Esophagus muscularis mucosa (tissue), 4 donors: ENCODE measurements at regions not wholly inside any gene's neighbourhood (a gene's known extent, or its start where the extent isn't known, plus 50 kb on each side); places are given as distances from the start of the nearest gene placed in this dataset.

ENCODE experiments used
- DNase-seq: peaks from one replicate; pipeline ENCODE4 v3.0.0-alpha.2; 2017; ENCODE audit errors: extremely low spot score
- H3K27ac ChIP-seq, 4 donors: fragments of 200-600 bp; sonication (generic); replicated peaks in 1 of 4; 1 replicate in 3 of 4; 2 replicates in 1 of 4; pipeline ENCODE4 v1.5.1; 2016 to 2019; ENCODE audit warnings: mild to moderate bottlenecking in 1 of 4
- H3K27me3 ChIP-seq, 4 donors: fragments of 200-600 bp; sonication (generic); one replicate each; pipeline versions ENCODE4 v1.5.1 to v1.6.0; 2016 to 2019
- H3K36me3 ChIP-seq, 4 donors: fragments of 200-600 bp; sonication (generic); one replicate each; pipeline ENCODE4 v1.5.1; 2016 to 2019
- H3K4me1 ChIP-seq, 4 donors: fragments of 200-600 bp; sonication (generic); one replicate each; pipeline ENCODE4 v1.5.1; 2016 to 2019
- H3K4me3 ChIP-seq, 4 donors: fragments of 200-600 bp; sonication (generic); 1 replicate in 2 of 4; 2 replicates in 2 of 4; pipeline ENCODE4 v1.5.1; 2016 to 2019; ENCODE audit warnings: mild to moderate bottlenecking in 4 of 4, moderate library complexity in 1 of 4
- H3K9me3 ChIP-seq, 4 donors: fragments of 200-600 bp; sonication (generic); 1 replicate in 3 of 4; 2 replicates in 1 of 4; pipeline ENCODE4 v1.5.1; 2016 to 2019
- CTCF ChIP-seq, 3 experiments: fragments of 200-600 bp in 2 of 3; fragments of 450-650 bp in 1 of 3; sonication (generic) in 2 of 3; IDR thresholded peaks; one replicate each; pipeline ENCODE4 v1.5.1; 2017 to 2019; ENCODE audit warnings: antibody characterized with exemption in 3 of 3, mild to moderate bottlenecking in 2 of 3, moderate library complexity in 1 of 3
- EP300 ChIP-seq: sonication (generic); formaldehyde crosslinking; IDR thresholded peaks from one replicate; pipeline ENCODE4 v1.6.1; 2017; ENCODE audit warnings: antibody characterized with exemption
- POLR2A ChIP-seq: fragments of 450-650 bp; IDR thresholded peaks from one replicate; pipeline ENCODE4 v1.6.1; 2017; ENCODE audit warnings: antibody characterized with exemption, moderate library complexity, mild to moderate bottlenecking, low read depth
- POLR2AphosphoS5 ChIP-seq, 2 donors: sonication (generic); formaldehyde crosslinking; IDR thresholded peaks; one replicate each; pipeline ENCODE4 v1.6.1; 2017; ENCODE audit warnings: antibody characterized with exemption in 2 of 2
- WGBS: methylation state at CpG from one replicate; pipeline ENCODE4 v1.1.5; 2018; 5-methylcytosine and 5-hydroxymethylcytosine counted together
- intact Hi-C: fragments of 100-400 bp; cut with DNase I; formaldehyde crosslinking; loops from one replicate; pipeline ENCODE4 v1.15.1; 2023

DNA sequence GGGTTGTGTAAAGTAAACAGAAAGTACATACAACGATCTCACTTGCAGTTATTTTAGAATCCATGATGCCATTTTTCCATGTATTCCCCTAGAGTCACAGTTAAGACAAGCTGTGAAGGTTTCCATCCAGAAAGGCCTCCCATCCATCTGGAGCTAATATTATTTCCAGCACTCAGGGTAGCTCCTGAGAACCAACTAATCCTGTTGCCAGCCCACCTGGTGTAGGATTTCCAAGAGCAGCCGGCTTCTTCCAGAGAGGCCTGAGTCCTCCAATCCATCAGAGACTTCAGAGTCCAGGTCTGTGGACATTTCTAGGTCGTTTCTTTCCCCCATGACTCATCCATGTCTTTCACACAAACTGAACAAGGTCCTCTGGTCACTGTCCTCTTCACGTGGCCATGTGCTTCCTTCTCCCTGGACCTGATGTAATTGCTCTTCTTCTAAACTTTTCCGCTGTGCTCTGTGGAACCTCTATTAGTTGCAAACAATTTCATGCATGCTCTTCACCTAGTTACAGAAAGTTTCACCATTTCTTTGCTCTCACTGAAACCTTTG, 270.3 kb upstream of the TMTC4 start:
- intact Hi-C loops = no loop called here
- Histone ChIP-seq H3K27ac (no peak overlapping the region), H3K4me3 (no peak overlapping the region), H3K27me3 (no peaks in the 10 kb centered on the region), H3K9me3 (no peaks in the 10 kb centered on the region), H3K36me3 (no peaks in the 10 kb centered on the region), H3K4me1 (no peaks in the 10 kb centered on the region)
- TF ChIP-seq POLR2AphosphoS5 (IDR thresholded peaks at IDR 0.05) = no peak
- no peak for TF ChIP-seq EP300
- TF ChIP-seq CTCF (IDR thresholded peaks at IDR 0.05) = no peak
- TF ChIP-seq POLR2A = no peak
- DNase-seq = no peak
- WGBS = 74% methylated on average over 5 of the region's 5 CpGs

- Histone ChIP-seq H3K27me3 (no peaks in the 10 kb centered on the region), H3K4me1 (no peaks in the 10 kb centered on the region), H3K9me3 (no peaks in the 10 kb centered on the region), H3K4me3 (no peak overlapping the region), H3K27ac (no peak overlapping the region), H3K36me3 (no peaks in the 10 kb centered on the region)
- no peak for DNase-seq
- 86% methylated on average over 1 of the region's 1 CpG for WGBS
- intact Hi-C loops = no loop called here
- TF ChIP-seq POLR2AphosphoS5 (IDR thresholded peaks at IDR 0.05) (no peak), EP300 (no peak), POLR2A (no peak), CTCF (IDR thresholded peaks at IDR 0.05) (no peak)
Measured at GRCh38 chr13:100942742-100943141, 268.1 kb upstream of the TMTC4 start.

DNA sequence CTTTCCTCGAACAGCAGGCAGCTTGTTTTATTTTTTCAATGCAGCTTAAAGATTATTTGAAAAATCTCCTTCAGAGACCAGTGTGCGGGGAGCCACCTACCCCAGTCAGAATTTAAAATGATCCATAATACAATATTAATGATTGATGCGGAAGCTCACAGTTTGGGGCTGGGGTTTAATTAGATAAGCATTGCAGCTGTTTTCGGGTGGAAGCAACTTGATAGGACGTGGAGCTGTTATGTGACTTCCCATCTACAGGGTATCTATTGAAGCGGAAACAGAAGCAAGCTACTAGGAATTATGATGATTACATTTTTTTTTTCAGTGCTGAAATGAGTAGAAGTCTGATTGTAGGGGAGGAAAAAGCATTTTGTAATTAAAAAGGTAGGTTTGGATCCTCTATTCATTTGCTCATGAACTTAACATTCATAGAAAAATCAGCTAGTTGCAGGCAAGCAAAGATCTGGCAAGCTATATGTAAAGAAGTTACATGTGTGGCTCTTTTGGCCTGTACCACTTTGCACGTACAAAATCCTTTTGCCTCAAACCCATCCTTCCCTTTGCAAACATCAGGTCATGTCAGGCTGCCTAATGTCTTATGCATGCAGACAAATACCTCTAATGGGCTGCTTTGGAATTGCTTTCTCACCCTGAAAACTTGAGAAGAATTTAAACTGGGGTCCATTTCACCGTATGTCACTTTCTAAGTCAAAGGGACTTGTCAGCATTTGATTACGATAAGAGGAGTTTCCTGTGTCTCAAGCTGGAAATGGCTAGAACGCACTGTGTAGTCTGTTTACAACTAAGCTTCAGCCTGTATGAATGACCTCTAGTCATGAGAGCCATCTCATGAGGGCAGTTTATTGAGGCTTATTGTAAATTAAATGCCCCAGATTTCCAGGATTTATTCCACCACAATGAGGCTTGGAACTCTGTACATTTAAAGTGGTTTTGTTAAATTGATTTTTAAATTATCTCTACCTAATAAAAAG, 267.1 kb upstream of the TMTC4 start:
- no peak for DNase-seq
- H3K27me3 ChIP-seq = no peaks in the 10 kb centered on the region
- H3K27ac ChIP-seq = no peak overlapping the region
- intact Hi-C loops = no loop called here
- no peaks in the 10 kb centered on the region for H3K9me3 ChIP-seq
- no peak overlapping the region for H3K4me3 ChIP-seq
- WGBS = 71% methylated on average over 10 of the region's 10 CpGs
- no peaks in the 10 kb centered on the region for H3K36me3 ChIP-seq
- H3K4me1 ChIP-seq = no peaks in the 10 kb centered on the region
- TF ChIP-seq EP300 (no peak), POLR2A (no peak), POLR2AphosphoS5 (IDR thresholded peaks at IDR 0.05) (no peak), CTCF (IDR thresholded peaks at IDR 0.05) (no peak)

DNA sequence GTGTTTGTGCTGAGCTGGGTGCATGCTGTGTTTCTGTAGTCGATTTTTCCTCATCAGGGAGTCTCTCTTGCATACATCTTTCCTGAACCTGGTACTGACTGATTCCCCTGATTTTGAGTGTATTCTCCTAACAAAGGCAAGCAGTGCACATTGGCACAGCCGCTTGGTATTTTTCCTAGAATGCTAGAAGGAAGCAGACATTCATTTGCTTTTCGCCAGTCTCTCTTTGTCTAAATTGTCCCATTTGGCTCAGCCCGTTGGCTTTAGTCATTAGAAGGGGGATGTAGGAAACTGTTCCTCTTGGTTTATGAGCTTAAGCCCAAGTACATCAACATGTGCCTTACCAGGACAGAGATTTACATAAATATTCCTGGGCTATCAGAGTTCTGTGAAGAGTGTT, 266.1 kb upstream of the TMTC4 start:
- Histone ChIP-seq H3K36me3 (no peaks in the 10 kb centered on the region), H3K9me3 (no peaks in the 10 kb centered on the region), H3K27me3 (no peaks in the 10 kb centered on the region), H3K4me1 (no peaks in the 10 kb centered on the region), H3K4me3 (no peak overlapping the region), H3K27ac (no peak overlapping the region)
- WGBS = 68% methylated on average over 4 of the region's 4 CpGs
- TF ChIP-seq EP300 (no peak), POLR2A (no peak), CTCF (IDR thresholded peaks at IDR 0.05) (no peak), POLR2AphosphoS5 (IDR thresholded peaks at IDR 0.05) (no peak)
- intact Hi-C loops = no loop called here
- DNase-seq = no peak
